ENCODE measurements at regions not wholly inside any gene's neighbourhood (a gene's known extent, or its start where the extent isn't known, plus 50 kb on each side); places are given as distances from the start of the nearest gene placed in this dataset.
"Not testable (repeated sequence)": the region's sequence is repeated elsewhere in the genome, so short reads cannot be mapped to it uniquely, and the experiment has no call there.

DNA sequence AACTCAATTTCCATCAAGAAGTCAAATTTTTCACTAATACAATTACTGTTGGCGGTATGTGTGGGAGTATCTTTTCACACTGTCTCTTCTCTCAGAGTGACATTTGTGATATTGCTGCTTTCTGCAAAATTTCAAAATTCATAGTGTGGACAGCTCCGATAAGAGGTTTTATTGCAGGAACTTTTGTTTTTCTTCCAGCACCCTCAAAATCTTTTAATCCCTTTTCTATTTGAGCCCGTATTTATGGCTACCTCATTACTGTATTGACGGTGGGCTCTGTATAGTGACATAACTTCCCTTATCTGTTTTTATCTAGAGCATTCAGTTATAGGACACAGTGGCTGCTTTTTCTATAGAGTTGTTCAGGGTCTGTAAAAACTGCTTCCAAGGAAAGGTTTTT is 794.4 kb upstream of the TMPRSS15 start:
- in situ Hi-C loops (cut with MboI; ENCODE audit: low sequenced_read_pairs): no loop called here

DNA sequence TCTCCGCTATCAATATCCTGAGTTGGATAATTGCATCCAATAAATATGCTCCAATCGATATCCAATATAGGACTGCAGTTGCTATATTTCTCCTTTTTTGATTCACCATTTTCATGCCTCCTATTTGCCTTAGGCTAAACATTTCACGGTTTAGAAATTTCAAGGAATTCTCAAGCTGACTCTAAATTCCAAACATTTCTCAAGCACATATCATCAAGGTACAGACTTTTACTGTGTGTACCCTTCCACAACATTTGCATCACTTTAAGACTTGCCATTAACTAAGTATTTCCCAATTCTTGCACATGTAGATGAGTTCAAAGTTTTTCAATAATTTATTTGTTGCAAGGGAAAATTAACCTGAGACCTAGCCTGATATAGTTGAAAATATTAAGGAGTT is 795.2 kb upstream of the TMPRSS15 start:
- in situ Hi-C loops (cut with MboI; ENCODE audit: low sequenced_read_pairs): no loop called here

DNA sequence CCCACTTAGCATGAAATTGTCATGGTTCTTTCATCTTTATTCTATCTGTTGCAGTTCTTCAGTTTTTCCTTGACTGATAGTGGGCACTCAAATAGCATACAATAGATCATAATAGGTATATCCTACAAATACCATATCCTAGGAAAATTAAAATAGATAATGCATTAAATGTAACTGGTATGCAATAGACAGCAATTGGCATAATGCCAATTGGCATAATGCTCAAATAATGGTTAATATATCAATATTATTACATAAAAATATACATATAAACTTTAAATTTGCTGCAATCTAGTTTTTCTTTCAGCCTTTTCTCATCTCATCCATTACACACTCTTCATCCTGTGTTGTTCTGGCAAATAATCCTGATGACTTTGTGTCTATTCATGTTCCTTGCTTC is 814.6 kb upstream of the TMPRSS15 start:
- in situ Hi-C loops (cut with MboI; ENCODE audit: low sequenced_read_pairs): no loop called here

DNA sequence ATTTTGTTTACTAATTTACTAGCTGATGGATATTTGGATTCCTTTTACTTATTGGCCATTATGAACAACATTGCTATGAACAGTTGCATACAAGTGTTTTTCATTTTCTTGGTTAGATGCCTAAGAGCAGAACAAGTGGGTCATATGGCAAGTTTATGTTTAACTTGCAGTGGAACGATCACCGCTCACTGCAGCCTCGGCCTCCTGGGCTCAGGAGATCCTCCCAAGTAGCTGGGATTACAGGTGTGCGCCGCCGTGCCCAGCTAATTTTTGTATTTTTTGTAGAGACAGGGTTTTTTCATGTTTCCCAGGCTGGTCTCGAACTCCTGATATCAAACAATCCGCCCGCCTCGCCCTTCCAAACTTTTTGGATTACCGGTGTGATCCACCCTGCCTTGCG is 820.5 kb upstream of the TMPRSS15 start:
- in situ Hi-C loops (cut with MboI; ENCODE audit: low sequenced_read_pairs): no loop called here

DNA sequence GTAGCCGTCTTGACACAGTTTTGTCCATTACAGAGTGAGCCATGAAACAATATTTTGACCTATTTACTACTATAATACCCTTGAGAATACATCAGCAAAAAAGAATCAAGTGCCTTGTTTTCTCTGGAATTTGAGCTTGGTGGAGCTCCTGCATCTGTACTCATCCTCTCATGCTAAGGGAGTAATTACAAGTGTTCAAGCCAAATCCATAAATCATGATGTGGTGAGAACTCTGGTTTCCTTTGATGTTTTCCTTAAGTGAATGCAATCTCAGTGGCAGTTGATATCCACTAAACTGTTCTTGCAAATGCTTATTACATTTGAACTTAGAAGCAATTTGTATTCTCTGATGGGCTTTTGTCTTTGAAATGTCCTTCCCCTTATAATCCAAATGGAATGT is 824.6 kb upstream of the TMPRSS15 start:
- in situ Hi-C loops (cut with MboI; ENCODE audit: low sequenced_read_pairs): no loop called here

DNA sequence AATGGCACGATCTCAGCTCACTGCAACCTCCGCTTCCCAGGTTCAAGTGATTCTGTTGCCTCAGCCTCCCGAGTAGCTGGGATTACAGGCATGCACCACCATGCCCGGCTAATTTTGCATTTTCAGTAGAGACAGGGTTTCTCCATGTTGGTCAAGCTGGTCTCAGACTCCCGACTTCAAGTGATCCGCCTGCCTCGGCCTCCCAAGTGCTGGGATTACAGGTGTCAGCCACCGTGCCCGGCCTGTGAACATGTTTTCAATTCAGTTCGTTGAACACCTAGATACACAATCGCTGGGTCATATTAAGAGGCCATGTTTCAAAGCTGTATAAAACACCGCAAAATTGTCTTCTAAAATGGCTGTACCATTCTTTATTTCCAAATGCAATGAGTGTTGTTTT is 830.3 kb upstream of the TMPRSS15 start:
- in situ Hi-C loops (cut with MboI; ENCODE audit: low sequenced_read_pairs): not testable (repeated sequence)

DNA sequence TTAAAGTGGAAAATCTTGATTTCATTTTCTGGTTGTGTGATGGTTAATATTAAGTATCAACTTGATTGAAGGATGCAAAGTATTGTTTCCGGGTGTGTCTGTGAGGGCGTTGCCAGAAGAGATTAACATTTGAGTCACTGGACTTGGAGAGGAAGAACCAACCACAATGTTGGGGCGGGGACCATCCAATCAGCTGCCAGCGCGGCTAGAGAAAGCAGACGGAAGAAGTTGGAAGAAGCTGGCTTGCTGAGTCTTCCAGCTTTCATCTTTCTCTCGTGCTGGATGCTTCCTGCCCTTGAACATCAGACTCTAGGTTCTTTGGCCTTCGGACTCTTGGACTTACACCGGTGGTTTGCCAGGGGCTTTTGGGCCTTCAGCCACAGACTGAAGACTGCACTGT is 832.6 kb upstream of the TMPRSS15 start:
- in situ Hi-C loops (cut with MboI; ENCODE audit: low sequenced_read_pairs): no loop called here

DNA sequence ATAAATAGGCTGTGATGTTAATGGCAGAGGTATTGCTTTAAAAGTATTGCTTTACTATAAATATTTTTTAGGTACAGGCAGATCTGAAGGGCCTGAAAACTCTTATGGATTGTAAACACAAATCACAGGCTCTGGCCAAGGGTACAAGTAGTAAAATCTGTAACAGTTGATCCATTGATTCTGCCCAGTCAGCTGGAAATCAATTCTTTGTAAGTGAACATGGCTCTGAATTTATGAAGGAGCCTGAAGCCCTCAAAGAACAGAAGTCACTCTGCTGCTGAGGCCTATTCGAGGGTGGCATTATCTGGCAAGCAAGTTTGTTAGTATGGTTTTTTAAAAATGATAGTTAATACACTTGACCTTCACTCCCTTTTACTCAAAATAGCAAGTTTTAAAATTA is 834.0 kb upstream of the TMPRSS15 start:
- in situ Hi-C loops (cut with MboI; ENCODE audit: low sequenced_read_pairs): no loop called here

DNA sequence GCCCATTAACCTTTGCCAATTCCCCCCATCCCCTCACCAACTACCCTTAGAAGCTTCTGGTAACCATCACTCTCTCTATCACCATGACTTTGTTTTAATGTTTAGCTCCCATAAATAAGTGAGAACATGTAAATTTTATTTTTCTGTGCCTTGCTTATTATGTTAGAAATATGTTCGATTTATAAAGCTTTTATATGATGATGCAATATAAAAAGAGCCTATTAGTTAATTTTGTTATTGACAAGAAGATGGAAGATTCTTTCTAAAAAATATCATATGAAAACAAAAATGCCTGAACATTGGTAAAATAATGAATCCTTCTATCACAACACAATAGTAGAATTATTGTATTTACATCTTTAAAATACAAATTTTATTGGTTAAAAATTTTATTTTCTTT is 836.1 kb upstream of the TMPRSS15 start:
- in situ Hi-C loops (cut with MboI; ENCODE audit: low sequenced_read_pairs): no loop called here

DNA sequence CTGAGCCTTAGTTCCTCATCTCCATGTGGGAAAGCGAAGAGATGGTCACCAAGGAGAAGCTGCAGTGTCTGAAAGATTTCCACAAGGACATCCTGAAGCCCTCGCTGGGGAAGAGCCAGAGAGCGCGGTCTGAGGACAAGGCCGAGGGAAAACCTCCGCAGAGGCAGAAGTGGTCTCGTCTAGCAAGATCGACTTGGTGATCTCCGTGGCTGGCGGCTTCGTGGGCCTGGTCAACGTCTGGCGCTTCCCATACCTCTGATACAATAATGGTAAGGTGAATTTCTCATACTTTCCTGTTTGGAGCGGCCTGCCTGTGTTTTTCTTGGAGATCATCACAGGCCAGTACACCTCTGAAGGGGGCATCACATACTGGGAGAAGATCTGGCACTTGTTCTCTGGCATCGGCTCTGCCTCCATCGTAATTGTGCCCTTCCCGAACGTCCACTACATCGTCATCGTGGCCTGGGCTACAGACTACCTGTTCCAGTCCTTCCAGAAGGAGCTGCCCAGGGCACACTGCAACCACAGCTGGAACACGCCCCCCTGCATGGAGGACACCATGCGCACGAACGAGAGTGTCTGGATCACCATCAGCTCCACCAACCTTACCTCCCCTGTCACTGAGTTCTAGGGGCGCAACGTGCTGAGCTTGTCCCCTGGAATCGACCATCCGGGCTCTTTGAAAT is 841.1 kb upstream of the TMPRSS15 start:
- in situ Hi-C loops (cut with MboI; ENCODE audit: low sequenced_read_pairs): no loop called here

DNA sequence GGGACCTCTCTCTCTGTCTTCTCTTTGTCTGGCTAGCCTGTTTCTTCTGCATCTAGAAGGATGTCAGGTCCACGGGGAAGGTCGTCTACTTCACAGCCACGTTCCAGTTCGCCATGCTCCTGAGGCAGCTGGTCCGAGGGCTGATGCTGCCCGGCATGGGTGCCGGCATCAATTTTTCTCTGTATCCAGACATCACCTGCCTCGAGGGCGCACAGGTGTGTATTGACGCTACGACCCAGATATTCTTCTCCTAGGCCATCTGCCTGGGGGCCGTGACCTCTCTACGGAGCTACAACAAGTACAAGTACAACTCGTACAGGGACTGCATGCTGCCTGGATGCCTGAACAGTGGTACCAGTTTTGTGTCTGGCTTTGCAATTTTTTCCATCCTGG is 841.6 kb upstream of the TMPRSS15 start:
- in situ Hi-C loops (cut with MboI; ENCODE audit: low sequenced_read_pairs): no loop called here

DNA sequence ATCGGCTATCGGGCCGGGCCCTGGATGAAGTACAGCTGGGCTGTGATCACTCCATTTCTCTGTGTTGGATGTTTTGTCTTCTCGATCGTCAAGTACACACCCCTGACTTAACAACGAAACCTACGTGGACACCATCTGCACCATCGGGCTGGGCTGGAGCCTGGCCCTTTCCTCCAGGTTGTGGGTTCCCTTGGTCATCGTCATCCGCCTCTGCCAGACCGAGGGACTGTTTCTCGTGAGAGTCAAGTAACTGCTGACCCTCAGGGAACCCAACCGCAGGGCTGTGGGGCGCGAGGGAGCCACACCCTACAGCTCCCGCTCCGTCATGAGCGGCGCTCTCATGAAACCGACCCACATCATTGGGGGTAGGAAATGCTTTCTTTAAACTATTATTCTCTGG is 842.4 kb upstream of the TMPRSS15 start:
- in situ Hi-C loops (cut with MboI; ENCODE audit: low sequenced_read_pairs): no loop called here

DNA sequence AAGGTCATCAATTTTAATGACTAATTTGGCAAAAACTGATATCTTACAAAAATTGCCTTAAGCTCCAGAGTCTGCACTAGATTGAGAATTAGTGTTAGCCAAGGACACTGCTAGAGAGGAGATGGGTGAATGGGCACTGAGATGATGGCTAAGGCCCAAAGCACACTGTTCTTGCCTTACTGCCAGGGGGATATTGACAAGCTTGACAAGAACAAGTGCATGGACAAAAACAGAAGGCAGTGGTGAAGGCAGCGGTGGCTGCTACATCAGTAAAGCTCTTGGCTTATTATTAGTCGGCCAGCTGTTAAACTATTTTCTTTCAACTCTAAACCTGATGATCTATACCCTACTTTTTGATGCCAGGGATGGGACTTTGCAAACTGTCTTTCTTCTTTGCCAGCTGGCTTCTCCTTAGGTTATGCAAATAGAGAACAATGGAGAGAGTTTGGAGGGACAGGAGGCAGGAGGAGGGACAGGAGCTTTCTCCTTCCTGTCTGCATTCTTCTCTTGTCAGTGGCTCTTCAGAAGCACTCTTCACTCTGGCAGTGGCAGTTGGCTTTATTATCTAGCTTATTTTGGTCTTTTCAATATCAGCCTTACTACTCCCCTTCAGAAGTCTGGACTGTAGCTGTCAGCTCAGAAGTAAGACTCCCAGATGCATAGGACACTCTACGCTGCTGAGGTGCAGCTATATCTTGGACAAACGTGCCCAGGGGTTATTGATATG is 853.5 kb upstream of the TMPRSS15 start:
- in situ Hi-C loops (cut with MboI; ENCODE audit: low sequenced_read_pairs): no loop called here

DNA sequence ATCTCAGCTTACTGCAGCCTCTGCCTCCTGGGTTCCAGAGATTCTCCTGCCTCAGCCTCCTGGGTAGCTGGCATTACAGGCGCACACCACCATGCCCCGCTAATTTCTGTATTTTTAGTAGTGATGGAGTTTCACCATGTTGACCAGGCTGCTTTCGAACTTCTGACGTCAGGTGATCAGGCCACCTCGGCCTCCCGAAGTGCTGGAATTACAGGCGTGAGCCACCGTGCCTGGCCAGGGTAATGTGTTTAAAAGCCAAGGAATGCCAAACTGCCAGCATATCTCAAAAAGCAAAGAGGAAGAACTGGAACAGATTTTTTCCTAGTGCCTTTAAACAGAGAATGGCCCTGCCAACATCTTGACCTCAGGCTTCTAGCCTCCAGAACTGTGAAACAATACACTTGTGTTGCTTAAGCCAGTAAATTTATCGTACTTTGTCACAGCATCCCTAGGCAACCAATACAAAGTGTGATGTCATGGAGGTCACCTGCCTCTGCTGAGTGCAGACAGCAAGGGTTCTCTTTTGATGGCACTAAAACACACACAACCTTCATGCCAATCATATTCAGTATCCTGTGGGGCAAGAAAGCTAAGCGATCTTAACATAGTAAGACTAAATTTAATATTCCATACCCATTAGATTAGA is 858.3 kb upstream of the TMPRSS15 start:
- in situ Hi-C loops (cut with MboI; ENCODE audit: low sequenced_read_pairs): no loop called here

DNA sequence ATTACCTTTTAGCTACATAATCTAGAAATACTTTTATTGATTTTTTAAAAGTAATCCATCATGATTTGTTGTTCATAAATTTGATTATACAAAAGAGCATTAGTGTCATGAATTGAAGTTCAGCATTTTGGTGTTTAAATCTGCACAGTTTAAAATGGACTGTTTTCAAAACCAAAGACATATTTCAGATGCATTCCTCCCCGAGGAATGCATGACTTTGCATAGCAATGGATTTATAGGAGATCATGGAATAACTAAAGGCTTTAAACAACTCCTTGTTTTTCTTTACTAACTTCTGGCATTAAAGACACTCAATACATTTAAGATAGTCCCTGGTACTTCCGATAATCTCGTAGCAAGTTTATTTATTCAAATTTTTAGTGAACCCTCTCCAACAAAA is 863.1 kb upstream of the TMPRSS15 start:
- in situ Hi-C loops (cut with MboI; ENCODE audit: low sequenced_read_pairs): no loop called here

DNA sequence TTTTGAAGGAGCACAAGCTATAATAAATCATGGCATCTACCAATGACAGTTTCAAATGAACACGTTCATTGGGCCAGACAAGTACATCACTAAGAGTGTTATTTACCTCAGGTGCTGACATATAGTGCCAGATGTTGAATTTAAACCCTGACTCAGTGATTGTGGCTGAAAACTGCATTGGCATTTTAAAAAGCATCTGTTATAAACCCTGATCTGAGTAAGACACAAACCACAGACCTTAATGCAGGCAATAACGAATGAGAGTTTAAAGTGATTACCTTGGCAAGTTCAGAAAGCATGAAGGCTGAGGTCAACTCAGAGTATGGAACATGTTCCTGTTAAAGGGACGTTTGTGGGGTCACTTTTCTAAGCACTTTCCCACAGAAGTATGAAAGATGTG is 865.1 kb upstream of the TMPRSS15 start:
- in situ Hi-C loops (cut with MboI; ENCODE audit: low sequenced_read_pairs): no loop called here

DNA sequence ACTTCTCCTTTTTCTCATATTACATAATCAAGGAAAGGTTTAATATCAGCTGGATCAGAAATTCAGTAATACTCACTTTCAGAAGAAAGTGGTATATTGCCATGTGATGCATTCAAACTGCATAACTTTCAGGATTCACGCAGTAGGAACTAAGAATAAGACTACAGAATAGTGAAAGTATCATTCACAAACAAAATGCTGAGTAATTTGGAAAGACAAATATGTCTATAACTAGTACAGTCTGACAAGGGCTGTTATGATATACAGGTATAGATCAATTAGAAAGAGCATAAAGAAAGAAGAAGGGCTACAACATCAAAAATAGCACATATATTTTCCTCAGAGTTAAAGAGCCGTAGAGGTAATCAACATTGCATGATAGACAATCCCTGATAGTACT is 871.5 kb upstream of the TMPRSS15 start:
- in situ Hi-C loops (cut with MboI; ENCODE audit: low sequenced_read_pairs): no loop called here

DNA sequence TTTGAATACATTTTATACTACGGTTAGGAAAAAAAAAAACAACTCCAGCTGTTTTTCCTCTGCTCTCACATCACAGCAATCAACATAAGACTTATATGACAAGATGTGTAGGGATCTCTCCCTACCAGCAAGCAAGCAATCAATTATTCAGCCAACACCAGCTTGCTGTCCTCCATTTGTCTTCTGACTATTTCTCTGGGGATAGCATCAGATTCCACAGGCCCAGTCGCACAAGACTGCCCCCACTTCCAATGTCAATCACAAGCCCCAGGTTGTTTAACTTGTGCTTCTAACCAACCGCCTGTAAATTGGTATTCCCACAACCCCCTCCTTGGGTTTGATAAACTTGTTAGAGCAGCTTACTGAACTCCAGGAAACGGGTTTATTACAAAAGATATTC is 873.1 kb upstream of the TMPRSS15 start:
- in situ Hi-C loops (cut with MboI; ENCODE audit: low sequenced_read_pairs): no loop called here

DNA sequence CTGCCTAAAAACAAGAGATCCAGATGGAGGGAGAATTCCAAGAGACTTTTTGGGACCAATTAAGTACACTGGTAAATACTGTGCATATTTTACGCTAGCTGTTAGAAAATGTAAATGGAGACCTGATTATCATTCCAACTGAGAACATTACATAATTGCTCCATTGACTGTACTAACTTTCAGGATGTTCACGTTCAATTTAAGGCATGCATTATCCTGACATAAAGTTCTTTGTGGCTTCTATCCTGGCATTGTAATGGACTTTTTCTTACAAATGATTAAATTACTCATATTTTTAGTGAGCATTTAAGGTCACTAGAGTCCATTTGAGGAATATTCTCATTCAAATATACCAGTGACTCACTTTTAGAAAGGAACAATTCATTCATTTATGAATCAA is 883.3 kb upstream of the TMPRSS15 start:
- in situ Hi-C loops (cut with MboI; ENCODE audit: low sequenced_read_pairs): no loop called here

DNA sequence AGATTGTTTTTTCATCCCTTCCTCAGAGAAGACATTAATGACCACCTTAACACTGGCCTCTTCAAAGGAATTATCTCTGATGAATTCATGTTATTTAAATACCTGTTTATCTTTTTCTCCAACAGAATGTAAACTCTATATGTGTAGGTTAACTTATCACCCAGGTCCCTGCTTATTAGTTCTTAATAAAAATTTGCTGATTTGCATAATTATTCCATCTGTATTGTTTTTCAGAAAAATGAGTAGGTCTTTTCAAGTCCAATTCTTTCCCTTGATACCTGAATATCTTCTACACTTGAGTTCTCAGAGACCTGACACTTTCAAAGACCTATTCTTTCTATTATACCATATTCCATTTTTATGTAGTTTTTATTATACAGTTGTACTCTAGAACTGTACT is 886.7 kb upstream of the TMPRSS15 start:
- in situ Hi-C loops (cut with MboI; ENCODE audit: low sequenced_read_pairs): no loop called here

DNA sequence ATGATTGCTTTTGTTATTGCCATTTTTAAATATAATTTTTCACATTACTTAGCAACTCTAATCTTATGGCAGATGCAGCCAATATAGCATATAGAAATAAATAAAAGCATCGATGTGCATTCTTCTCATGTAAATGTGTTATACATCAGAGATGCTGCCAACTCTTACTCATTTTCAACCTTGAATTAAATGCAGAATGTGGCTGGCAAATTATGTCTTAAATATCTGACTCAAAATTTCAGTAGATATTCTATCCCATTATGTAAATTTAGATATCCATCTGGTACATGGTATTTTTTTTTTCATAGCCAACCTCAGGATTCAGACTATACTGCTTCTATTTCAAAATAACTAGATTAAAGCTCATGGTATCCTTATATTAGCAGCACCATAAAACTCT is 916.7 kb upstream of the TMPRSS15 start:
- in situ Hi-C loops (cut with MboI; ENCODE audit: low sequenced_read_pairs): no loop called here

DNA sequence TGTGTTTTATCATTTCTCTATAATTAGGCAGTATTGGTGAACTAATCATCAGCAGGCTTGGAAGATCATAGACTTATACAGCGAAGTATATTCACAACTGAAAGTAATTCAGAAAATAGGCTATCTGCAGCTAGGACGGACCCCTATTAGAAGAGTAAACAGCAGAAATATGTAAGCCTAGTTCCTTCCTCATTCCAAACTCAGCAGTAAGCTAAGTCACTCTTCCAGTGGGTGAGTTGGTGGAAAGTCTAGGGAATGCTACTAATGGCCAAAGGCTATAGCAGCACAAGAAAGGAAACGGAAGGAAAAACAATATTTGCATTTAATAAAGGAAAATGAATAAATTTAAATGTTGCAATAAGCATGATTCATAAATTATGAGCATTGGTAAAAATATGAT is 918.1 kb upstream of the TMPRSS15 start:
- in situ Hi-C loops (cut with MboI; ENCODE audit: low sequenced_read_pairs): no loop called here

All from HL-60/S4 treated with retinoic acid at 250 ng/mL for 4 days and 3 days (cell line).